B cell (primary cell): ENCODE measurements at regions not wholly inside any gene's neighbourhood (a gene's known extent, or its start where the extent isn't known, plus 50 kb on each side); places are given as distances from the start of the nearest gene placed in this dataset.

Experiments used
- ATAC-seq: fragments of 200-7000 bp; cut with Tn5 transposase; one replicate; pipeline ENCODE4 v1.10.0; 2021; ENCODE audit warnings: low read depth, mild to moderate bottlenecking, moderate number of reproducible peaks, moderate library complexity
- CTCF ChIA-PET: fragments of 350-600 bp; sonication (Branson Sonifier 250); formaldehyde crosslinking; loops from one replicate; lab custom pipeline; 2021; ENCODE audit warnings: antibody characterized with exemption, inconsistent platforms; lab: Charles Lee
- POLR2A ChIA-PET: fragments of 350-600 bp; sonication (Branson Sonifier 250); formaldehyde crosslinking; loops from one replicate; lab custom pipeline; 2021; ENCODE audit warnings: antibody characterized with exemption; lab: Charles Lee
- DNase-seq: peaks from one replicate; pipeline ENCODE4 v3.0.0; 2013
- H2AFZ ChIP-seq: 2 replicates; pipeline ENCODE4 v1.6.1; 2012; ENCODE audit warnings: mild to moderate bottlenecking, low read depth, low read length; ENCODE audit not compliant: insufficient read depth, poor library complexity, severe bottlenecking
- H3K27ac ChIP-seq, 2 donors: 1 replicate in 1 of 2; 2 replicates in 1 of 2; pipeline ENCODE4 v1.5.1; 2012 to 2013; ENCODE audit warnings: low read length in 2 of 2, mild to moderate bottlenecking in 2 of 2, moderate library complexity in 1 of 2
- H3K27me3 ChIP-seq, 4 experiments: fragments of 200-600 bp in 1 of 4; sonication (generic) in 1 of 4; replicated peaks in 1 of 4; 1 replicate in 2 of 4; 2 replicates in 2 of 4; pipeline versions ENCODE4 v1.6.1 to v1.7.0; 2013 to 2016; ENCODE audit warnings: low read length in 3 of 4, mild to moderate bottlenecking in 2 of 4, mixed read lengths in 1 of 4, moderate library complexity in 1 of 4; ENCODE audit not compliant: insufficient read depth in 4 of 4, control insufficient read depth in 3 of 4; ENCODE audit errors: control extremely low read depth in 1 of 4
- H3K36me3 ChIP-seq, 2 experiments: replicated peaks in 1 of 2; 1 replicate in 1 of 2; 2 replicates in 1 of 2; pipeline versions ENCODE4 v1.6.1 to v1.7.1; 2013; ENCODE audit warnings: low read length in 1 of 2; ENCODE audit not compliant: insufficient read depth in 2 of 2, control insufficient read depth in 1 of 2; ENCODE audit errors: control extremely low read depth in 1 of 2, extremely low read depth in 1 of 2
- H3K4me1 ChIP-seq, 2 donors: fragments of 200-600 bp in 1 of 2; sonication (generic) in 1 of 2; 1 replicate in 1 of 2; 2 replicates in 1 of 2; pipeline versions ENCODE4 v1.5.1 to v1.6.1; 2013 to 2017; ENCODE audit warnings: low read length in 2 of 2; ENCODE audit not compliant: control insufficient read depth in 2 of 2, insufficient read depth in 2 of 2
- H3K4me2 ChIP-seq: replicated peaks from 2 replicates; pipeline ENCODE3; 2012; ENCODE audit warnings: mild to moderate bottlenecking, low read depth, low read length; ENCODE audit not compliant: poor library complexity, severe bottlenecking
- H3K4me3 ChIP-seq, 5 experiments: fragments of 200-600 bp in 1 of 5; sonication (generic) in 1 of 5; 1 replicate in 3 of 5; 2 replicates in 2 of 5; pipeline versions ENCODE4 v1.5.1 to v1.7.0; 2011 to 2016; ENCODE audit warnings: low read length in 4 of 5, mild to moderate bottlenecking in 4 of 5, low read depth in 2 of 5, control low read depth in 1 of 5, moderate library complexity in 1 of 5; ENCODE audit not compliant: insufficient read depth in 1 of 5; ENCODE audit errors: control extremely low read depth in 1 of 5, extremely low read depth in 1 of 5
- H3K79me2 ChIP-seq: fragments of 200-600 bp; sonication (generic); one replicate; pipeline ENCODE4 v1.6.0; 2016; ENCODE audit warnings: low read length; ENCODE audit not compliant: control insufficient read depth, insufficient read depth
- H3K9ac ChIP-seq: fragments of 200-600 bp; sonication (generic); 2 replicates; pipeline ENCODE4 v1.6.1; 2017; ENCODE audit warnings: mild to moderate bottlenecking, low read length, moderate library complexity
- H3K9me3 ChIP-seq, 3 donors: one replicate each; pipeline versions ENCODE4 v1.6.1 to v1.7.1; 2013; ENCODE audit warnings: low read length in 2 of 3; ENCODE audit not compliant: control insufficient read depth in 2 of 3, insufficient read depth in 1 of 3; ENCODE audit errors: control extremely low read depth in 1 of 3
- H4K20me1 ChIP-seq: 2 replicates; pipeline ENCODE4 v1.6.0; 2012; ENCODE audit warnings: mild to moderate bottlenecking, low read length; ENCODE audit not compliant: insufficient read depth, control insufficient read depth, poor library complexity, severe bottlenecking
- H3K27ac Mint-ChIP-seq: one replicate; pipeline ENCODE4 v1.8.0; 2021; ENCODE audit warnings: mixed read lengths
- H3K27me3 Mint-ChIP-seq: one replicate; pipeline ENCODE4 v1.8.0; 2021; ENCODE audit warnings: mixed read lengths
- H3K4me1 Mint-ChIP-seq: one replicate; pipeline ENCODE4 v1.8.0; 2021; ENCODE audit warnings: mixed read lengths
- H3K4me3 Mint-ChIP-seq: one replicate; pipeline ENCODE4 v1.8.0; 2021; ENCODE audit warnings: mixed read lengths
- H3K9me3 Mint-ChIP-seq: one replicate; pipeline ENCODE4 v1.8.0; 2022; ENCODE audit warnings: mixed read lengths; ENCODE audit not compliant: insufficient read depth
- CTCF ChIP-seq: fragments of 200-600 bp; IDR thresholded peaks from one replicate; pipeline ENCODE4 v1.8.0; 2022; ENCODE audit warnings: antibody characterized with exemption, mild to moderate bottlenecking
- EZH2 ChIP-seq: IDR thresholded peaks from 2 replicates; pipeline ENCODE4 v1.6.1; 2012; ENCODE audit warnings: borderline replicate concordance, low read depth, mild to moderate bottlenecking, moderate library complexity, low read length; ENCODE audit not compliant: insufficient read depth, poor library complexity, severe bottlenecking
- WGBS: methylation state at CpG from one replicate; pipeline ENCODE4 v1.1.5; 2013; ENCODE audit warnings: missing lambda C conversion rate; ENCODE audit not compliant: insufficient coverage; 5-methylcytosine and 5-hydroxymethylcytosine counted together
- intact Hi-C: fragments of 100-400 bp; cut with micrococcal nuclease; formaldehyde crosslinking; loops from one replicate; pipeline ENCODE4 v1.10.0; 2022

DNA sequence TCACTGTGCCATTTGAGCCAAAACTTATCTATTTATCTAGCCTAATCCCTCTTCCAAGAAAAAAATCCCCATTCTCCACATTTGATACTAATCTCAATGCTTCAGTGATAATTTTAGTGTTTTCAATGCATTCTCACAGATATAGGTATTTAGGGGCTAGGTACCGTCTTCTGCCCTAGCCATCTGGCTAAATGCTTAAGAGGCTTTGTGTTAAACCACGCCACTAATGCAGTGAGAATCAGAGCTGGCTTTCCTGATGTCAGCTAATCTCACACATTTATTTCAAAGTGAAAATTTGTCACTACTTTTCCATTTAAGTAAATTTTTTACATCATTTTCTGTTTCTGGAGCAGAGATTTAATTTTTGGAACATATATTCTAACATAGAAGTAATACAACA lies 479.7 kb downstream of the MAN2A1 start:
- ATAC-seq, result no peak
- Mint-ChIP-seq H3K27me3 (no peaks in the 10 kb centered on the region), H3K9me3 (peaks cover 5% of the 10 kb centered on the region), H3K4me3 (no peak overlapping the region), H3K27ac (no peak overlapping the region), H3K4me1 (no peaks in the 10 kb centered on the region)
- no peaks in the 10 kb centered on the region for H4K20me1 ChIP-seq
- H3K9ac ChIP-seq, result no peak overlapping the region
- no peak for DNase-seq
- ChIA-PET POLR2A (no interaction called here), CTCF (no interaction called here)
- H3K4me2 ChIP-seq, result no peak overlapping the region
- no peak overlapping the region for H2AFZ ChIP-seq
- 29% methylated on average over 1 of the region's 2 CpGs for WGBS
- H3K36me3 ChIP-seq, result no peaks in the 10 kb centered on the region
- TF ChIP-seq EZH2 (no peak), CTCF (no peak)
- peaks cover 0 to 4% (median 0%) of the 10 kb centered on the region in 3 donors for H3K9me3 ChIP-seq
- no peaks in the 10 kb centered on the region for H3K79me2 ChIP-seq
- no peaks in the 10 kb centered on the region for H3K27me3 ChIP-seq
- H3K27ac ChIP-seq, result no peak overlapping the region
- H3K4me1 ChIP-seq, result no peaks in the 10 kb centered on the region
- H3K4me3 ChIP-seq, result no peak overlapping the region
- intact Hi-C loops, result no loop called here

GRCh38 chr5:110177729-110178128 lies 488.0 kb downstream of the MAN2A1 start:
- no peaks in the 10 kb centered on the region for H3K9me3 Mint-ChIP-seq
- no peaks in the 10 kb centered on the region for H3K9me3 ChIP-seq

More at GRCh38 chr5:110177729-110178128, 488.0 kb downstream of the MAN2A1 start:
- DNase-seq (no peak), ATAC-seq (no peak)
- Histone ChIP-seq H3K4me2 (no peak overlapping the region), H3K27ac (no peak overlapping the region), H3K79me2 (no peaks in the 10 kb centered on the region), H3K36me3 (no peaks in the 10 kb centered on the region), H4K20me1 (no peaks in the 10 kb centered on the region), H3K4me1 (no peaks in the 10 kb centered on the region), H3K27me3 (no peaks in the 10 kb centered on the region), H3K9ac (no peak overlapping the region), H2AFZ (no peak overlapping the region), H3K4me3 (no peak overlapping the region)
- H3K27ac Mint-ChIP-seq, result no peak overlapping the region
- no peak overlapping the region for H3K4me3 Mint-ChIP-seq
- ChIA-PET POLR2A (no interaction called here), CTCF (no interaction called here)
- no CpG with 5 or more reads among the region's 2 CpGs for WGBS
- H3K4me1 Mint-ChIP-seq, result no peaks in the 10 kb centered on the region
- no peaks in the 10 kb centered on the region for H3K27me3 Mint-ChIP-seq
- intact Hi-C loops, result no loop called here
- no peak for TF ChIP-seq CTCF
- no peak for TF ChIP-seq EZH2
